ENCODE measurements at regions not wholly inside any gene's neighbourhood (a gene's known extent, or its start where the extent isn't known, plus 50 kb on each side); places are given as distances from the start of the nearest gene placed in this dataset.

GRCh38 chr16:65295527-65295926 lies 173.7 kb upstream of the CDH11 start:
- TF ChIP-seq CTCF (IDR thresholded peaks at IDR 0.05) (no peak), POLR2A (IDR thresholded peaks at IDR 0.05) (no peak)

All from Peyer's patch (tissue), 4 donors.